GM21381 (cell line): ENCODE measurements at regions not wholly inside any gene's neighbourhood (a gene's known extent, or its start where the extent isn't known, plus 50 kb on each side); places are given as distances from the start of the nearest gene placed in this dataset.

Experiments used
- ATAC-seq: cut with Tn5 transposase; IDR thresholded peaks from one replicate; pipeline ENCODE4 v1.9.1; 2021; ENCODE audit warnings: mild to moderate bottlenecking, moderate library complexity; ENCODE audit not compliant: unreplicated experiment

DNA sequence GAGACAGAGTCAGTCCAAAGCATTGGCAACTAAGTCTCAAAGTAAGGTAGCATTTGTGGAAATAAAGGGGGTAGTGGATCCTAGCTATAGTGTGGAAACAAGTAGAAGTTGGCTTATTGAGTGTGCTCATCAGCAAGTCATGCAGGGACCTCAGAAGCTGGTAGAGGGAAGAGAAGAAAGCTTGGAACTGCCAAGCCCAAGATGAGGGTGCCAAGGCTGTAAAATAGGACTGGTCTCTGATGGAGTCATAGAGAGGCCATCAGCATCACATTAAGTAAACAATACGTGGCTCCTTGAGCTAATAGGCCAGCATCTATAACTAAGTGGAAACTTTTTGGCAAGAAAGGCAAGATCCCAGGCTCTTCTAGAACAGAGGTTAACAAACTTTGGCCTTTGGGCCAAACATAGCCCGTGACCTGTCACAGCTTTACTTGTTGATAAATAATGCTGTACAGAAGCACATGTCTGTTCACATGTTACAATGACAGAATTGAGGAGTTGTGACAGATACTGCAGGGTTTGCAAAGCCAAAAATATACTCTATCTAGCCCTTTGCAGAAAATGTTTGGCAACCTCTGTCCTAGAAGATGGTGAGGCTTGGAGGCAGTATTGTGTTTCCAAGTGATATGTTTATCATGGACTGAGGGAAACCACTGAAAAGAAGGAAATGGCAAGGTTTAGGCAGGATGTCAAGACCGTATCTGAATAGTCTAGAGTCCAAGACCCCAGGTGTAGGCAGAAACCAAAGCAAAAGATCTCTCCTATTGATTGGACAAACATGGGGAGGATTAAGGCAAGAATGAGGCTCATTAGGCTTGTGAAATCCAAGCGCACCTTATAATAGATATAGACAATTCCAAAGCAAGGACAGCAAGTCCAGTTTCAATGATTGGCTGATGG lies 62.5 kb upstream of the CD44 start:
- ATAC-seq = no peak

DNA sequence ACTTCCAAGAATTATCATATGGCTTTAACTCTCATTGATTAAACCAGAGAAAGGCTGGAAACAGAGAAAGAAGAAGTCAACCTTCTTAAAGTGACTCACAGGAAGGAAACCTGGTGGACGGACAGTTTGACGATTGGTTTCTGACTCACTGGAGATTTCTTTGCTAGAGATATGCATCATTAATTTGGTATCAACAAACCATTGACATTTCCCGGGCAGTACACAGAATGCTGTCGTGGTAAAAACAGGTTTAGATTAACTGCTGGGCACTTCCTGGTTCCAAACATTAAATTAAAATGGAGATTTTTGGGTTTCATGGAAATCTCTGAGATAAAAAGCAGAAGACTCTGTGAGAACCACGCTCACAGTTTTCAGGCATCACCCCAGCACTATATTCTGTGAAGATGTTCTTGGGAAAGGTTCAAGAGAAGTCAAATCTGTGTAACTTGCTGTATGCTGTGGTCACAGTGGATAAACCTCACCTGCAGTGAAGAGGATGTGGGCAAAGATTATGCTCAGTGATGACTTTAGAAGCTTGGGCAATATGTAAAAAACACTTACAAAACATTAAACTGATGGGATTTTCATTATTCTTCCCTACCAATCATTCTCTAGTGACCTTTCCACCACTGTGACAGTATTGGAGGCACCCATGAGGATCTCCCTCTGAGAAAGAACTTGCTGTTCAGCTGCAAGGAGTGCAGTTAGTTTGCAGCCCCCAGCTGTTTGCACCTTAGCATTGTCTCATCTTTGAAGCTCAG lies 61.1 kb upstream of the CD44 start:
- ATAC-seq = peak; percentile 50

DNA sequence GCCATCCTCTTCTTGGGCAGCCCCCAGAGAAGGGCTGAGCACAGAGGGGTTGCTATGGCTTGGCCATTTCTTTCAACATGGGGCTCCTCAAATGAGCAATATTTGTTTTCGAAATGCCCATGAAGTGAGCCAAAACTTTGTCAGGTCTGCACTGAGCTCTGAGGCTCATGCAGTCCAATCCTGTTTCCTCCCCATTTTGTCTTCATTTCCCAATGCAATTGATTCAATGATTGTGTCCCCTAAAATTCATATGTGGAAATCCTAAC lies 60.6 kb upstream of the CD44 start:
- no peak for ATAC-seq

DNA sequence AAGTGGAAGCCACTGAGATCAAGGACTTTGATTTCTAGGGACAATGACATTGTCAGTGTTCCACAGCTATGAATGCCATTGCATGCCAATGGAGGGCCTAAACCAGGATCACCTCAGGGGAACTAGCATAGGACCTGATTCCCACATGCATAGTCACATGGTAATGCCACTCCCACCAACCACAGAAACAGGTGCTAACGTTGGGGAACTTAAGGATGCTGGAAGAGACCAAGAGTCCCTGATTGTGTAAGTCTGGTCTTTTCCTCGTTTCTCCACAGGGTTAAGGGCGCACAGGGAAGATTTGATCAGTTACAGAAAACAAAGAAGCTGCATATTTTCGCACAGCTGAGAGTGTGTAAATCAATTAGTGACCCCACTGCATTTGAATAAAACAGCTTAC lies 59.4 kb upstream of the CD44 start:
- ATAC-seq = no peak

DNA sequence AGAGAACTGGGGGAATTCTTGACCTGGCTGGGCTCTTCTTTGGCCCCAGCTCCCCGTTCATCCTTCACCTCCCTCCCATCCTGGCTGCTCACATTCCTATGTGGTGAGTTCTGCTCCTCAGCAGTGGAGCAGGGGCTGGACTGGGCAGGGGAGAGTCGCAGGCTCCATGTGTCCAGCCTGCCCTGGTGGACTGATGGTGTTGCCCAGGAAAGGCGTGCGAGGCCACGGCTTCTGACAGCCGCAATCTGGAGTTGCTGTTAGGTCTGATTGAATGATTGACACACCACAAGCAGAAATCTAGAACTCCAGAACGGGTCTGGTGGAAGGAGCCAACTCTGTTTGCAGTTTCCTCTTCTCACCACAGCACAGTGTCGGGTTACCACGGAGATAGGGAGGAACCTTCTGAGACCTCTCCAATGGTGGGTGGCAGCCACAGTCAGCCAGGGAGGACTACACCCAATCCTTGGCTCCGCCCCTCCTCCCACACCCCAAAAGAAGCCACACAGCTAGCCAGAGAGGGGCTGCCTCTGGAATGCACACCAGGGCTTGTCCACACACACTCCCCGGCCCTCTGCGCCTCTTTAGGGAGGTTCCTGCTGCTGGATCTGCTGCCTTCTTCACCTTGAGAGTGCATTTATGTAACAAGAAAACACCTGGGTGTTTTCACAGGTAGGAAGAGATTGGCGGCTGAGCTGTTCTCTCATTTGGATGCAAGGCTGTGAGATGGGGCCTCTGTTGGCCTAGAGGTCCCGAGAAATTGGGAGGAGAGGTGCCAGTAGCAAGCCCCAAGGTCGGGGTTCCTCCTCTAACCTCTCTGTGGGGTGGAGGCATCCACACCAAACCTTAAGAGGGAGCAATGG lies 56.4 kb upstream of the CD44 start:
- peak; percentile 75 for ATAC-seq

DNA sequence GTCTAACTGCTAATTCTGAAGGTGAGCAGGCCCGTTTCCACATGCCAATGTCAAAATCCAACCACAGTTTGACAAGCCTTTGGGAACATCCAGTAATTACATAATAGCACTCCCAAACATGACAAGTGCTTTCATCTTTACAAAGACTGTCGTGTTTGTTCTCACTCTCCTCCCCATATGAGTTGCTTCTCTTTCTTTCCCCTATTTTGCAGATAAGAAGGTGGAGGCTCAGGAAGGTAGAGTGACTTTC lies 55.9 kb upstream of the CD44 start:
- ATAC-seq = no peak

DNA sequence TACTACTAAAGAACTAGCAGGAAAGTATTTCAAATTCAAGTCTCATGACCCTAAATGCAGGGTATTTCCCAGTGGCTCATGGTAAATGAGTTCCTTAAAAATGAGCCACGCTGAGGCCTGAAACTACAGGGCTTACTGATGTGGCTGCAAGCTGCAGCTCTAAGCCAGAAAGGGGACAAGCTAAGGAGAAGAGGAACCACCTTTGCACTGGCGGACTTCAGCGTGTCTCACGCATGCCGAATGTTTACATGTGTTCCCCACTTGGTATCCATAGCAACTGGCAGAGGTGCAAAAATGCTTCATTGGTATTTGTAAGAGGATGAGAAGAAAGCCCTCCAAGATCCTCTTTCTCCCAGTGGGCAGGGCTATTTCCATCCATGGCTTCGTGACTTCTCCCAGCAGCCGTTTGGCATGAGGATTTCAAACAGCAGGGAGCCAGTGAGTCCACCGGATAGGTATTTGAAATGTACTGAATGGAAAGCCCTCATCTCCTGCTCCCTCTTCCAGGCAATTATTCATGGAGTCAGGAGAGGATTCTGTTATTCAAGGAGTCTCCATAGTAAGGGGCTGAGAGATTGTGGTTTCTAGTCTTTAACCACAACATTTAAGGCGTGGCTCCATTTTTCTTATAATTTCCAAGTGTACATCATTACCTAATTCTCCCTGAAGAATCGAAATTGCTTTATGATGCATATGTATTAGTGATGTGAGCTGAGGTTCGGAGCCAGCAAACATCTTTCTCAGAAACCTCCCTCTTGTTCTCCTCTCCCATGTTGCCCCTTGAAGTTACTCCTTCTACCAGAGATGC lies 55.3 kb upstream of the CD44 start:
- peak; percentile 66 for ATAC-seq

DNA sequence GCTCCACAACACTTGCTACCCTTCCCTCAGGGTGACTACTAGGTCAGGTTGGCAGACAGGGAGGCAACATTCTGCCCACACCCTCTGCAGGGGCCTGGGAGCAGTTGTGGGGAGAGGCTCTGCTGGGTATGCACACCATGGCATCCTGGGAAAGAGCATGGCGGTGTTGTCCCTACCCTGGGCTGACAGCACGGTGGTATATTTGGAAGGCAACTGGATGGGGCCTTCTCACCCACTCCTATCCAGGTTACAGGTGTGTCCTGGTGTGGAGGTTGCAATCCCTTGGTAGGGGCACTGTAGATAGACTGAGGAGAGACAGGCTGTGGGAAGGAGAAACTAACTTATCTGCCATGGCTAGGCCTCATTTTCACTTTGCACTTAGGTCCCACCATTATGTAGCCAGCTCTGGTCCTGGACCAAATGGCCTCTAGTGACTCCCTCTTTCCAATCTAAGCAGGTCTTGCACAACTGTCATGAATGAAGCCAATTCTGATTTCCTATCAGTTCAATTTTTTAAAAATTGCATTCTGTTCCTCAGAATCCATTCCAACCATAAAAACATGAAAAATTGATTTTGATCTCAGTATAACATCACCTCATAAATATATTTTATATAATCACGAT lies 54.0 kb upstream of the CD44 start:
- no peak for ATAC-seq

DNA sequence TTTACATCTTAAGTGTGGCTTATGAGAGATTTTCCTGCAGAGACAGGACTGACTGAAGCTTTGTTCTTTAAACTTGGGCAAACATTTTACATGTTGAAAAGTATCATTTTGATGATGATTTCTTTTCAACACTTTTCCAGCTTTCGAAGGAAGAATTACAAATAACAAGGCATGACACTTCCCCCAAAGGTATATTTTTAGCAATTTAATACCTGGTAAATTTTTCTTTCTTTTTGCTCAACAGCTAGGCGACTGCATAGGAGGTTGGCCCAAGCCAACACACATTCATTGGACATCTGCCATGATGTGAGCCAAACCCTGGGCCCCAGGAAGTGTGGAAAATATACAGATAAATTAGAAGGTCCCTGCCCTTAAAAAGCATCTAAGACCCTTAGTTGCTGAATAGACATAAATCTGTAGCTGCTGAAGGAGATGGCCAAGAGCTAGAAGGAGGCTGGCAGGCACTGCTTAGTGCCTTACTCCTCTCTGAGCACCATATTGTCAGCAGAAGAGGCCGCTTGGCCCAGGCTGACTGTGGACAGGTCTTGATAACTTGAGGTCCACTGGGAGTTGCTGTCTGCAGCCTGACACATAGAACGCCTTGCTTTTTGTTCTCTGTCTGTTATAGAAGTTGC lies 53.3 kb upstream of the CD44 start:
- no peak for ATAC-seq

DNA sequence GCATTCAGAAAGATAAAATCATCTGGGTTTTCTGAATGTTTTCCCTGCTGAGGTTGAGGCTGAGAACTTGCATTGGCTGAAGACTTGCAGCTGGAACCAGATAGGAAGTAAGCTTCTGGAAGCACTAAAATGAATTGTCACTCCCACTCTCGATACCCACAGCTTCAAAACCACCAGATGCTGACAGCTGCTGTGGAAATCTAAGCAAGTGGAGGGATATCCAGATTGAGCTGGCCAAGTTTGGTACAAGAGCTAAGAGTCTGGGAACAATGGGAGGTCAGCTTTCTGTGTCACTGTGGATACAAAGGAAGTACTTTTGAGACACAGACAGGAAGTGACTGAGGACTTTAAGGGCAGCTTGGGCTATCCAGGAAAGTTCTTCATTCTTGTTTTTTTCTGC lies 51.3 kb upstream of the CD44 start:
- ATAC-seq = no peak

DNA sequence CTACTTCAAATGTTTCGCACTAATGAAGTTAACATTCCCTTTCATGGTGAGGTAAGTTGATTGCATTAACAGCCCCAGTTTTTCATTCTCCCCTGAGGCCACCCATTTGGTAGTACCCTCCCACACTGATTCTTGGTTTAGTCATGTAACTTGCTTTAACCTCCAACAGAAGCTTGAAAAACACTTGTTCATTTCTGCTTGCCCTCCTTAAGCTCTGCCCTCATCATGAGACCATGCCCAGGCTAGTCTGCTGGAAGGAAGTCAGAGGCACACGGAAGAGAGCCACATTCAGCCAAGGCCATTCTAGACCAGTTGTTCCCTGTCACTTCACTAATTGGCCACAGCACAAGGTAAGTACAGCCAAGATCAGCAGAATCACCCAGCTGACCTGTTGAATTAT lies 50.7 kb upstream of the CD44 start:
- no peak for ATAC-seq

DNA sequence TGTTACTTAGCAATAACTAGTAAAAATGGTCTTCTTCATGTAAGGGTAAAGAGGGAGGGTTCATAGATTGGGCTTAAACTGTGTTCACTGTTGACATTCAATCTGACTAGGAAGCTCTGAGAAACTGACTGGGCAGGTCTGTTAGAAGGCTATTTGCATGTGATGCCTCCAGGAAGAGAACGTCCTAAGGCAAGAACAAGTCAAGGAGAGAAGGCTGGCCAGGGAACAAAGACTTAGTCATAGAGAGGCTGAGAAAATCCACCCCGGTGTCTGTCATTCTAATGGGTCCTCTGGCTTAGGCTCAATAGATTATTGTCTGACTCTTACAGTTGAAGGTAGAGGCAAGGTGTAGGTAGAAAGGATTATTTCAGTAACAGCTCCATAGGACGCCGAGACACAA lies 50.3 kb upstream of the CD44 start:
- ATAC-seq = no peak
